Left hindlimb (tissue), 1 donor: ENCODE measurements at regions not wholly inside any gene's neighbourhood (a gene's known extent, or its start where the extent isn't known, plus 50 kb on each side); places are given as distances from the start of the nearest gene placed in this dataset.
"Not testable (repeated sequence)": the region's sequence is repeated elsewhere in the genome, so short reads cannot be mapped to it uniquely, and the experiment has no call there.

Source experiments
- DNase-seq: peaks from one replicate; pipeline ENCODE4 v3.0.0-alpha.2; 2018

DNA sequence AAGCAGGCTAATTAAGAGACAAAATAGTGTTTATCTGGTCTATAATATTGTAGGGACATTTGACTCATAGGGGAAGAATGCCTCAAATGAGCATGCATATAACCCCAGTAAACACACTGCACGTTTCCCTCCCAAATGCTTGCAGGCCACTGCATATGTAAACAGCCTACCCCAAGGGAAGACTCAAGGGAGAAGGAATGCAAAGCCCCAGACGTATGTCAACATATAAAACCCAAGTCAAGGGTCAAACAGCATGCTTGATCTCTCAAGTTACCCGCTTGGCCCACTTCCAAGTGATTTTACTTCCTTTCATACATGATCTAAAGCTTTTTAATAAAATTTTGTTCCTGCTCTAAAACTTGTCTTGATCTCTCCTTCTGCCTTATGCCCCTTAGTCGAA lies 1090.0 kb downstream of the OTOL1 start:
- DNase-seq: no peak

DNA sequence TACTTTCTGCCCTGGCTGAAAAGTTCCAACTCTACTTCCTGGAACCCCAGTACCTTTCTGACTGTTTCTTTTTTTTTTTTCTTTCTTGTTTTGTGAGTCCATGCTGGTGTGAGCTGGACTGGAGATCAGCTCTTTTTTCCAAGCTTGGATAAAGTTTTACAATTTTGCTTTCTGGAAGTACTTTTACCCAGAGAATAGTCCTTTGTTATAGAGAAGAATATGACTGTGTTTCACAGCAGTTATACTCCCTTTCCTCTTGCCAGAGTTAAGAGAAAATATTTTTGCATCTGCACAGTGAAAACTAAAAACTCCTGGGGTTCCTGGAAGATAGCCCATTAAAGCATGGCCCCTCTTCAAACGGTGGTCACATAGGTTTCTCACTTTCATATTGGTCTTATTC lies 1100.6 kb downstream of the OTOL1 start:
- no peak for DNase-seq

DNA sequence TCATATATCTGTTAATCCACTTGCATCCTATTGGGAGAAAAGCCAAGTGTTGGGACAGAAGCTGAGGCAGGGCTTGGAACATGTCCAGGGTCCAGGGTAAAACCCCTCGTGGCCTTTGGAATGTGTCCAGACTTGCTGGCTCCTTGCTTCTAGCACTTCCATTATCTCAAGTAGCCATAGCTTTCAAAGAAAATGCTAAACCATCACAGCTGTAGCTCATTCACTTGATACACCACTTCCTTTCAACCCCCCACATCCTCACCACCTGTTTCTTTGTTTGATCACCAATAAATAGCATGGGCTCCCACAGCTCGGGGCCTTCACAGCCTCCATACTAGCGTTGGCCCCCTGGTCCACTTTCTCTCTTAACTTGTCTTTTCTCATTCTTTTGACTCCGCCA lies 1101.9 kb downstream of the OTOL1 start:
- not testable (repeated sequence) for DNase-seq

DNA sequence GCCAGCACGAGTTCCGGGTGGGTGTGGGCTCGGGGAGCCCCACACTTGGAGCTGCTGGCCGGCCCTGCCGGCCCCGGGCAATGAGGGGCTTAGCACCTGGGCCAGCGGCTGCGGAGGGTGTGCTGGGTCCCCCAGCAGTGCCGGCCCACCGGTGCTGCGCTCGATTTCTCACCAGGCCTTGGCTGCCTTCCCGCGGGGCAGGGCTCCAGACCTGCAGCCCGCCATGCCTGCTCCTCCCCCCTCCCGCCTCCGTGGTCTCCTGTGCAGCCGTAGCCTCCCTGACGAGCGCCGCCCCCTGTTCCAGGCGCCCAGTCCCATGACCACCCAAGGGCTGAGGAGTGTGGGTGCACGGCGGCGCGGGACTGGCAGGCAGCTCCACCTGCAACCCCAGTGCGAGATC lies 1103.1 kb downstream of the OTOL1 start:
- DNase-seq: not testable (repeated sequence)

DNA sequence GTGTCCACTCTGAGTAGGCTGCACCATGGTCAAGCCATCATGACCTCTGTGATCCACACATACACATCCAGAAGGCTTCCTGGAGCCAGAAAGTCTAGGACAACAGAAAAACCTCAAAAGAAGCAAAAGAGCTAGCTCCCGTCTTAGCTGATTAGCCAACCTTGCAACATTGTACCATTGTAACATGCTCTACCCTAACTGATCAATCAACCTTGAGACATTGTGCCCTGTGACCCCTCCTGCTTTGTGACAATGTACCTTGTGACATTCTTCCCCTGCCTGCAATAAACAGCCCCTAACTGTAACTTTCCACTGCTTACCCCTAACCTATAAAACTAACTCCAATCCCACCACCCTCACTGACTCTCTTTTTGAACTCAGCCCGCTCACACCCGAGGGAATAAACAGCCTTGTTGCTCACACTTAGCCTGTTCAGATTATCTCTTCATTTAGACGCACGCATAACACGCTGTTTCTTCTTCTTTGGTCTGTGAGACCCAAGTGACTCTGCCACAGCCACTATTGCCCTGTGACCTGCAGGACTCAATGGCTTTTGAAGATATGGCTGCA lies 1104.6 kb downstream of the OTOL1 start:
- no peak for DNase-seq

DNA sequence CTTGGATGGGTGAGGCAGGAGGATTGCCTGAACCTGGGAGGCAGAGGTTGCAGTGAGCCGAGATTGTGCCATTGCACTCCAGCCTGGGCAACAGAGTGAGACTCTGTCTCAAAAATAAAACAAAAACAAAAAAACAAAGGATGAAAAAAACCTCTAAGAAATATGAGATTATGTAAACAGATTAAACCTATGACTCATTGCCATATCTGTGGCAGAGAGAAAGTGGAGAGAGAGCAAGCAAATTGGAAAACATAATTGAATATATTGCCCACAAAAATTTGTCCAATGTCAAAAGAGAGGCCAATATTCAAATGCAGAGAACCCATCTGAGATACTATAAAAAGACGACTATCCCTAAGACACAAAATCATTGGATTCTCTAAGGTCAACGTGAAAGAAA lies 1106.0 kb downstream of the OTOL1 start:
- DNase-seq: no peak

DNA sequence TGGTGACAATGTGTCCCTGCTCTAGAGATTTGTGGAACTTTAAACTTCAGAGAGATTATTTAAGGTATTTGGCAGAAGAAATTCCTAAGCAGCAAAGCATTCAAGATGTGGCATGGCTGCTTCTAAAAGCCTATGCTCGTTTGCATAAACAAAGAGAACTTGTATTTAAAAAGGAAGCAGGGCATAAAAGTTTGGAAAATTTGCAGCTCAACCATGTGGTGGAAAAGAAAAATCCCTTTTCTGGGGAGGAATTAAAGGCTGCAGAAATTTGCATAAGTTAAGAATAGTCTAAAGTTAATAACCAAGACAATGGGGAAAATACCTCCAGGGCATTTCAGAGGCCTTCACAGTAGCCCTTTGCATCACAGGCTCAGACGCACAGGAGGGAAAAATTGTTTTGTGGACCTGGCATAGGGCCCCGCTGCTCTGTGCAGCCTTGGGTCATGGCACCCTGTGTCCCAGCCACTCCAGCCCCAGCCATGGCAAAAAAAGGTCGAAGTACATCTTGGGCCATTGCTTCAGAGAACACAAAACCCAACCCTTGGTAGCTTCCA lies 1109.1 kb downstream of the OTOL1 start:
- no peak for DNase-seq

DNA sequence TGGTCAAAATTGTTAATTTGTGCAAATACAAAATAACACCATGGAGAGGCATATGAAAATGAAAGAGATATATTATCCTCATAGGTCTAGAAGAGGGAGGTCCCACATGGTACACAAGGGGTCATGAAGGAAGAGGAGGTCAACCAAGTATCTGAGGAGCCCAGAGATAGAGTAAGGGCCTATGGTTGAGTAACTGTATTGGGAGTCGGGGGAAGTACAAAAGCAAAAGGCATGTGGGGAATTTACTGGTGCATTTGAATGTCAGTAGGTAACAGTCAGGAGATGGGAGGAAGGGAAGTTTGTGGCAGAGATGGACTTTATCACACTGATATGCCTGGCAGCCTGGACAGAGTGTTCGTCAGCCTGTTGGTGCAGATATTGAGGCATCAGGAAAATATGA lies 1113.7 kb downstream of the OTOL1 start:
- no peak for DNase-seq

DNA sequence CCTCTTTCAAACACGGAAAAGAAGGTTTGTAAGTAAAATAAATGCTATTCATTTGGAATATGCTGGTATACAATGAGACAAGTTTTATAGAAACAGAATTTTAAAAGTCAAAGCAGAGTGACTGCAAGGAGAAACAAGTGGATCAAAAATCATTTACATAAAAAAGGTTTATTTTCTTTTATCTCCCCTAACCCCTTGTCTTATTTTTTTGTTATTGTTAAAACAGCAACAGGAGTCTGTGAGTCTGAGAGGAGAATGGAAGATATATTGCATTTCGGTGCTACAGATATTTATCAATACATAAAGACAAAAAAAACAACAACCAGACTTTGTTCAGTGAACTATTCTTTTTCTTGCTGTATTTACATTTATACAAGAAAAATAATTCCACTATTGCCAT lies 1116.4 kb downstream of the OTOL1 start:
- DNase-seq: no peak

DNA sequence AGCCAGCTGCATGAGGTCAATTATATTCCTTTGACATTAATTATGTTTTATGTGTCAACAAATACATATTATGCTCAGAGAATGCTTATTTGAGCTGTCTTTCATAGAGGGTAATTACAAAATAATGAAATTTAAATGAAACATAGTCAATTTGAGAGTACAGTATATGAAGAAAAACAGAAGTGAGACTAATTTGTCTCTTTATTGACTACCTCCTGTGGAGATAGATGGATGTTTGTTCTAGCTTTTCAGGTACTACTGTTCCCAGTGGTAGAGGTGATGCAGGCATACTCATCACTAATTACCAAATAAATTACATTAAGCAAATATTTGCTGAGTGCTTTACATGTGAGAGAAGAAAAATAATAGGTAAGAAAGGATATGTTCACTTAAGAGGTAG lies 1129.6 kb downstream of the OTOL1 start:
- no peak for DNase-seq

DNA sequence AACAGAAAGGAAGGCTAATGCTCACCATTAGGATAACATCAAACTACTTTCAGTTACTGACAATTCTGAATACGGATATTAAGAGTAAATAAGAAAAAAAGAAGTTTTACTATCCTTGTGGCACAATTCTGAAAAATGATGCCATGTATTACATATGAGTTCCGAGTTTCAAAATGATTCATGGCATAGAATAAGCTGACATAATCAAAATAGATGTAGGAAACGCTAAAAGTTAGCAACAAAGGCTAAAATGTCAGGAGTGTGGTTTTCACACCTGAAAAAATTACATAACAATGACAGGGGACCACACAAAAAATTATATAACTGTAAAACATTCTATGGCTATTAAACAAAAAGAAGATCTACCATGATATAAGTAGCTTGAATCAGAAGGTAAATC lies 1131.9 kb downstream of the OTOL1 start:
- no peak for DNase-seq

DNA sequence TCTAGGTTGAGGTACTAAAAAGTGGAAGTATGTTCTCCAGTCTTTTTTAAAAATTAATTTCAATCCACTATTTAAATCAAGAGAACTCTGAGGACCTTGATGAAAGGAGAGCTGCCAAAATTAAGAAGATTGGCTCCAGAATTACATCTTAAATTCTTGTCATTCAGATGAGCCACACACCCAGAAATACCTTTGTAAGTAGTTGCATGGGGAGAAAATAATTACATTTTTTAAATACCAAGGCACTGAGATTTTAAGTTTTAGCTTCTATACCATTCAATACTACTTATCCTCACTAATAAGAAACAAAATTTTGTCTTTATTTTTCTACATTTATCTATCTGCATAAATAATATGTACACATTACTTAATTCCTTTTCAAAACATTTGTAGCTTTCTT lies 1132.8 kb downstream of the OTOL1 start:
- no peak for DNase-seq

DNA sequence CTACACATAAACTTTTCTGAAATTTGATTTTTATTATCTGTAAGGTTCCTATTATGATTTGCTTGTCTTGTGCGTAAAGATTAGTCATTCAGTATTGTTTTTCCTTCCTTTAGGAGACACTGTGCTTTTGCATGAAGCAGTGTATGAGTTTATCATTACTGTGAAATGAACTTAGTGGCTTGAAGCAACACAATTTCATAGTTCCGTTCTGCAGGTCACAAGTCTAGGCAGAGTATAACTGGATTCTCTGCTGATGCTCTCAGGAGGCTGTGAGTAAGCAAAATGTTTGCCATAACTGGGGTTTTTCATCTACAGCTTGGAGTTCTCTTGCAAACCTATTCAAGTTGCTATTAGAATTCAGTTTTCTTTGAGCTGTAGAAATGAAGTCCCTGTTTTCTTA lies 1136.1 kb downstream of the OTOL1 start:
- no peak for DNase-seq

DNA sequence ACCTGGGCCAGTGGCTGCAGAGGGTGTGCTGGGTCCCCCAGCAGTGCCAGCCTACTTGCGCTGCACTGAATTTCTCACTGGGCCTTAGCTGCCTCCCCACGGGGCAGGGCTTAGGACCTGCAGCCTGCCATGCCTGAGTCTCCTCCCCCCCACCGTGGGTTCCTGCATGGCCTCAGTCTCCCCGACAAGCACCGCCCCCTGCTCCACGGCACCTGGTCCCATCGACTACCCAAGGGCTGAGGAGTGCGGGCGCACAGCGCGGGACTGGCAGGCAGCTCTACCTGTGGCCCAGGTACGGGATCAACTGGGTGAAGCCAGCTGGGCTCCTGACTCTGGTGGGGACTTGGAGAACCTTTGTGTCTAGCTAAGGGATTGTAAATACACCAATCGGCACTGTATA lies 1143.6 kb downstream of the OTOL1 start:
- not testable (repeated sequence) for DNase-seq

DNA sequence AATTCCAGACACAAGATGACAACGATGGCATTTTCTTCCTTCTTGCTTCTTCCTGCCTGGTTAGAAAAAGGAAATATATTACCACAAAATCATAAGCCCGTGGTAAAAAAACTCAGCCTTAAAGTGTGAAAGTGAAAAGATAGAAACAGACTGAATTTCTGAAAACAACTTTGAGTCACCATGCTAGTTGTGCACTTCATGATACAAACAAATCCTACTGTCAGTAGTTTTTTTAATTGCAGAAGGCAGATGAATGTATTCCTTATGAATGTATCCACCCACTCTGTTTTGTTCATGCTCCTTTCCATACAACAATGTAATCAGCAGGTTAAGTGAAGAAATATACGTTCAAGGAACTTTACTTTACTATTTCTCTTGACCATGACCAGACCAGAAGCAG lies 1144.7 kb downstream of the OTOL1 start:
- DNase-seq: no peak

DNA sequence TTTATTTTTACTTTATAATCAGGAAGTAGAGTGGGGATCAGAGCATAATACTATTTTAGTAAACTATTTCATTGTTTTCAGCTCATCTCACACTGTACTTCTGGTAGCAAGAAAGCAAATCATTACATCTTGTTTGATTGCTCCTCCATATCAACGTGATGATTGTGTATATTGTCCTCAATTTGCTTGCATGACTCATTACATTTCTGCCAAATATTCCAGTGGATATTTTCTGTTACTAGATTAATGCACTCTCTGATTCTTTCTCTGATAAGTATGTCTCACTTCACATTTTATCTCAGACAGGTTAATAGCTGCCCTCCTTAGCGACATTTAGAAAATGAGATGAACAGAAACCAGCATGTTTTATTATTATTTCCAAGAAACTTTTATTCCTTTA lies 1145.3 kb downstream of the OTOL1 start:
- no peak for DNase-seq

DNA sequence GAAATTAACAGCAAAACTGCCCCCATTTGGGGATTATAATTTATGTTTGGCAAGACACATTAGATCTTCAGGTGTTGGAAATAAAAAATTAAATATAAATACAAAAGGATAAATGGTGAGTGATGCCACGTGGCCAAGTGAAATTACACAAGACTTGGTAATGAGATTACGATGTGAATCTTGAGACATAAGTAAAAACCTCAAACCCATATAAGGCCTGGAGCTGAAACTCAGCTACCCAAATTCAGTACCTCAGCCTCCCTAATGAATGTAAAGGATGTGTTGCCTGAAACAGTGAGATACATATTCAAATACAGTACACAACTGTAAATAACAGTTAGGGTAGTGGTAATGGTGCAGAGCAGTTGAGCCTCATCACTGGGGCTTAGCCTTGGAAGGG lies 1146.6 kb downstream of the OTOL1 start:
- no peak for DNase-seq

DNA sequence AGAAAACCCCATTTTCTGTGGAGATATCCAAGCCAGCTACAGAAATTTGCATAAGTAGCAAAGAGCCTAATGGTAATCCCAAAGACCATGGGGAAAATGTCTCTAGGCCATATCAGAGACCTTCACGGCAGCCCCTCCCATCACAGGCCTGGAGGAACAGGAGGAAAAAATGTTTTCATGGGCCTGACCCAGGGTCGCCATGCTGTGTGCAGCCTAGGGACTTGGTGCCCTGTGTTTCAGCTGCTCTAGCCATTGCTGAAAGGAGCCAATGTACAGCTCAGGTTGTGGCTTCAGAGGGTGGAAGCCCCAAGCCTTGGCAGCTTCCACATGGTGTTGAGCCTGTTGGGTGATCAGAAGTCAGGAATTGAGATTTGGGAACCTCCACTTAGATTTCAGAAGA lies 1150.7 kb downstream of the OTOL1 start:
- DNase-seq: no peak

DNA sequence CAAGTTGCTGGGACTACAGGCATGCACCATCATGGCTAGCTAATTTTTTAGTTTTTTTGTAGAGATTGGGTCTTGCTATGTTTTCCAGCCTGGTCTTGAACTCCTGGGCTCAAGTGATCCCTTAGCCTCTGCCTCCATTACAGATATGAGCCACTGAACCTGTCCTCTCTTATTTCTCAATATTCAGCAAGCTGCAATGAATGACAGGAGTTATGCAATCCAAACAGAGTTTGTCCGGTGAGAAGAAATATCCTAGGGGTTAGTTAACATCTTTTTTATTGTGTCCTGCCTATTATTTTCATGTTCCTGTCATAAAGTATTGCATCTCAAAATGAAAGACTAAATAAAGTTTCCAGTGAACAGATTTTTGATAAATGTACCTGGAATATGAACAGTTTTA lies 1161.4 kb downstream of the OTOL1 start:
- DNase-seq: no peak

DNA sequence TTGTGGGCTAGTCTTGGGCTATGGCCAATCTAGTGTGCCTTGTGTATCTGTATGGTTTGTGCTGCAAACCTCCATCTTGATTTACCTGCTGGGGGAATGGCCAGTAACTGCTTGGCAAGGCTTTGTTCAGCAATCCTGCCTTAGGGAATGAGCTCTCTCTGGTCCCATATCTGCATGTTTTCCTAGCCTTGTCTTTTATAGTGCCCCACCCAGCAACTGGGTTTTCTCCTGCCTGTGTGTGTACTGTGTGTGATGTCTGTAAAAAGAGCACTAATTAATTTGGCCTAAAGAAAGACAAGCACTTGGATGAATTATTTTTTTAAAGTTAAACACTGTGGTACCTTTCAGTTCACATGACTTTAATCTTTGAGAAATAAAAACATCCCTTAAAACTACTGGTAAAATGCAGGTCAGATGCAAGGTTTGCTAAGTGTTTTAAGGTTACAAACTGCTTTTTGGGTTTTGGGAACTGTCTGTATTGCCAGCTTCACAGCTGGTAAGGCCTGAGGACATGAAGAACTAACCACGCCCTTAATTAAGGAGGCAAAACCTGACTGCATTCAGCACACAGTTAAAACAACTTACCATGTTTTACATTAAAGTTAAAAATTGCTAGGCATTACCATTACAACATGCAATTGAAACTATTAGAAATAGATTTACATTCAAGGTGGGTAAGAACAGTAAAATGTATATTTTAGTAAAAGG lies 1169.2 kb downstream of the OTOL1 start:
- no peak for DNase-seq

DNA sequence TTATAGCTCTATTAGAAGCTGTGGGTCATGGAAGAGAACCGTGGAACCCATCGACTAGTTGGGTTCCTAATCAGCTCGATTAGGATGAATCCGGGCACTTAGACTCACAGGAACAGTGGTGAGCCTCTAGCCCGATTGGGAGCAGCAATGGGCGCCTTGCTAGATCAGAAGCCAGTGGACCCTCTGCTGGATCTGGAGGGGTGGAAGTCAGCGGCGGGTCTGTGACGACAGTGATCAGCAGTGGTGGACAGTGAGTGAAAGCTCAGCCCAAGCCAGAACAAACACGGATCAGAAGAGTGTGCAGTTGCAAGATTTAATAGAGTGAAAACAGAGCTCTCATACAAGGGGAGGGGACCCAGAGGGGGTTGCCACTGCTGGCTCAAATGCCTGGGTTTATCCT lies 1170.2 kb downstream of the OTOL1 start:
- DNase-seq: no peak

DNA sequence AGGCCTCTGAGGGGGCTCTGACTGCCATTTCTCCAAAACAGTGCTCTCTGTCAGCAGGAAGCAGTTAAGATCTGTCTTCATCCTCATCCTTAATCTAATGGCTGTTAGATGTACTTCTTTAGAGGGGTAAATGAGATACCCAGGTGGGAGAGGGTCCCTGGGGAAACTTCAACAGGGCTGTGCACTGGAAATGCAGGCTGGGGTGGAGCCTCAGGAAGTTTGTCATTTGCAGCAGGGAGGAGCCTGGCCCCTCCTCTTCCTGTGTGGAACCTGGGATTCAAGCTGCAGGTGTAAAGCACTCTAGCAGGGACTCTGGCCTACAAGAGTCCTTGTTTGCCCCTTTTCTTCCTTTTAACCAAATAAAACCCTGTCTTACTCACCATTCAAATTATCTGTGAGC lies 1173.6 kb downstream of the OTOL1 start:
- DNase-seq: no peak

DNA sequence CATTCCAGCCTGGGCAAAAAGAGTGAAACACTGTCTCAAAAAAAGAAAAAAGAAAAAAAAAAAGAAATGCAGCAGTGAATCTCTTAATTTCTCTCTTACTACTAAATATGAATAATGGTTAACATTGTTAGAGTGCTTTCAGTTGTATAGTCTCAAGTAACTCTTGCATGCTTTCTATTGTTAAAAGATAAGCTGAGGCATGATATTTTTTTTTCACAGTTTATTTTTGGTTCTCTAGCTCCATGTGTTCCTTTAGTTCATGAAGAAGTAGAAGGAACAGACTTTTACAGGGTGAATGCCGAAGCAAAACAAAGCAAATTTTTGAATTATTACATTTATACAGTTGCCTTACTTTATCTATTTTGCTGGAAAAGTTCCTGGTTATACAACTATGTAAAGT lies 1180.9 kb downstream of the OTOL1 start:
- DNase-seq: no peak

DNA sequence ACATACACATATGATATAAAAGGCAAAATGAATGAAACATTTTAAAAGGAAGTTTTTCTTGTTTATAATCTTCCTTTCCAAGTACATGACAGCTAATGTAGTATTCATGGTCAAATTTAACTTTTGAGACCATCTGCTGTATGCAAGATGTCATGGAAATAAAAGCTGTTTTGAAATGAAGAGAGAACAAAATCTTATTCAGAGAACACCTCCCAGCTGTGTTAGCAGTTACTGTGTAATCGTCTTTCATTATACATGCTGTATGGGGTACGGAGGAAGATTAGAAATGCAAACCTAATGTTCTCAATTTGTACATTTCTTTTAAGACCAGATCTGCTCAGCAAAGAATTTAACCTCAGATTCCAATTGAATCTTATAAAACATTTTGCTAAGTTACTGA lies 1182.3 kb downstream of the OTOL1 start:
- DNase-seq: no peak

DNA sequence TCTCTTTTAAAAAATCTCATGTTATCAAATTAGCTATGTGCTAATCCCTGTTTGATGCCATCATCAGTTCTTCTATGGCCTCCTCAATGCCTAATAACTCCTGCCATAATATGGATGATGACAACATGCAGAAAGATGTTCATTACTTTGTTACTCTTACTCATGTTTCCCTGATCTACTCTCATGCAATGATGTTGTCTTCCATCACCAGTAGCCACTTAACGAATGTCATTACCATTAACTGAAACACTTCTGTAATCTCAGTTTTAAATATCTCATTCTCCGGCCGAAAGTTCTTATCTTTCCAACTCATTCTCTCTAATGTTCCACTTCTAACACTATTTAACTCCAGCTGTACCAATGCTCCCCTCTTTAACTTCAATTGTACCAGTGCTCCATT lies 1187.7 kb downstream of the OTOL1 start:
- DNase-seq: no peak
